ENCODE measurements at regions not wholly inside any gene's neighbourhood (a gene's known extent, or its start where the extent isn't known, plus 50 kb on each side); places are given as distances from the start of the nearest gene placed in this dataset.

- peak; percentile 18 to 51 (median 42) for DNase-seq
- no peaks in the 10 kb centered on the region for H3K36me3 ChIP-seq (ENCODE audit: control insufficient read depth in 4 of 4, insufficient read depth in 4 of 4, low read length in 3 of 4)
- peaks cover 0 to 3% (median 0%) of the 10 kb centered on the region in 4 experiments for H3K4me1 ChIP-seq (ENCODE audit: control extremely low read depth in 1 of 4, control insufficient read depth in 4 of 4, insufficient read depth in 4 of 4, low read length in 3 of 4)
- WGBS (ENCODE audit: insufficient coverage), result 50% methylated on average over 3 of the region's 3 CpGs
- H3K27me3 ChIP-seq (replicated peaks in 2 of 5; ENCODE audit: control insufficient read depth in 4 of 5, insufficient read depth in 5 of 5, low read length in 4 of 5), result peaks cover 0 to 49% (median 28%) of the 10 kb centered on the region in 5 experiments
- CTCF ChIA-PET, result interaction anchor here (0.9 to 3.8 kb wide), 18 partner anchors 11 to 329 kb away, joined by 3 to 26 read pairs (median 6); no protein-coding TSS in a partner anchor
- H3K4me3 ChIP-seq (ENCODE audit: control insufficient read depth in 1 of 7, extremely low read depth in 1 of 7, insufficient read depth in 4 of 7, low read depth in 2 of 7, low read length in 6 of 7), result no peak overlapping the region
- POLR2A ChIA-PET, result no interaction called here
- H3K9me3 ChIP-seq (ENCODE audit: control extremely low read depth in 1 of 5, control insufficient read depth in 4 of 5, insufficient read depth in 2 of 5, low read depth in 1 of 5, low read length in 4 of 5), result no peaks in the 10 kb centered on the region
- H3K27ac ChIP-seq (ENCODE audit: insufficient read depth in 1 of 2, low read depth in 1 of 2, low read length in 2 of 2, poor library complexity in 1 of 2, severe bottlenecking in 2 of 2), result no peak overlapping the region
Measured at GRCh38 chr2:176455816-176456291, 186.6 kb downstream of the MTX2 start.

- Histone ChIP-seq H3K4me1 (ENCODE audit: control extremely low read depth in 1 of 4, control insufficient read depth in 4 of 4, insufficient read depth in 4 of 4, low read length in 3 of 4) (peaks cover 0 to 3% (median 0%) of the 10 kb centered on the region in 4 experiments), H3K27me3 (replicated peaks in 2 of 5; ENCODE audit: control insufficient read depth in 4 of 5, insufficient read depth in 5 of 5, low read length in 4 of 5) (peaks cover 0 to 56% (median 36%) of the 10 kb centered on the region in 5 experiments), H3K36me3 (ENCODE audit: control insufficient read depth in 4 of 4, insufficient read depth in 4 of 4, low read length in 3 of 4) (no peaks in the 10 kb centered on the region), H3K4me3 (ENCODE audit: control insufficient read depth in 1 of 7, extremely low read depth in 1 of 7, insufficient read depth in 4 of 7, low read depth in 2 of 7, low read length in 6 of 7) (no peak overlapping the region), H3K9me3 (ENCODE audit: control extremely low read depth in 1 of 5, control insufficient read depth in 4 of 5, insufficient read depth in 2 of 5, low read depth in 1 of 5, low read length in 4 of 5) (no peaks in the 10 kb centered on the region), H3K27ac (ENCODE audit: insufficient read depth in 1 of 2, low read depth in 1 of 2, low read length in 2 of 2, poor library complexity in 1 of 2, severe bottlenecking in 2 of 2) (no peak overlapping the region)
- WGBS (ENCODE audit: insufficient coverage), result no CpG with 5 or more reads among the region's 1 CpG
- no peak for DNase-seq
- ChIA-PET CTCF (interaction anchor here (0.5 to 1.1 kb wide), 3 partner anchors 19 to 326 kb away, joined by 3 to 5 read pairs (median 4); no protein-coding TSS in a partner anchor), POLR2A (no interaction called here)
Measured at GRCh38 chr2:176457481-176457880, 188.2 kb downstream of the MTX2 start.

DNA sequence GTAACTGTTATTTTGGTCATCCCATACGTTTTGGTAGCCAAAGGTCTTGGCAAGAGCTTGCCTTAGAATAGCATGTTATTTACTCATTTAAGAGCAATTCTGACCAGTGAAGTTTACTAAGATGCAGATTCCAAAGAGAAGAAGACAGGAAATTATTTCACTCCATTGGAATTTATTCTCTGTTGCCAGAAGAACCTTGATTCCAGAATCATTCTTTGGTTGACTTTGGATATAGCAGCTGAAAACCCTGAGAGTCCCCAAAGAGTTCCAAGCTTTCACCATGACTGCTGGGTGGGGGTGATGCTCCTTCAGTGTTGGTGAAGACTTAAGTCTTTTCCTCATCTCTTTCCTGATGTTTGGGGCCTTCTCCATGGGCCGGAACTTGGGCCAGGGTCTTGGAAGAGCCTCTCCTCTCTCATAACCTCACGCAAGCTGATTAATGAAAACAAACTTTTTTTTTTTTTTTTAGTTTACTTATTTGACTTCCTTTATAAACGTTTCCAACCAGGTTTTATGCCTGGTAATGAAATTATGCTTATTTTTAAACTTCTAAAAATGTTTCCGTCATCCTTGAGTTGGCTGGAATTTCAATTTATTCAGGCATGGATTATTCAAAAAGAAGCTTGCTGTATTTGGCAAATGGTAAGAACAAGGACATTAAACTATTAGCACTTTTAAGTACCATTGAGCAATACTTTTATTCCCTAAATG is 192.0 kb downstream of the MTX2 start:
- ChIA-PET POLR2A (no interaction called here), CTCF (interaction anchor here (1.0 to 2.1 kb wide), 3 partner anchors 12 to 320 kb away, joined by 3 to 4 read pairs (median 4); no protein-coding TSS in a partner anchor)
- DNase-seq, result no peak
- no peak overlapping the region for H3K4me3 ChIP-seq (ENCODE audit: control insufficient read depth in 1 of 7, extremely low read depth in 1 of 7, insufficient read depth in 4 of 7, low read depth in 2 of 7, low read length in 6 of 7)
- no peaks in the 10 kb centered on the region for H3K9me3 ChIP-seq (ENCODE audit: control extremely low read depth in 1 of 5, control insufficient read depth in 4 of 5, insufficient read depth in 2 of 5, low read depth in 1 of 5, low read length in 4 of 5)
- H3K4me1 ChIP-seq (ENCODE audit: control extremely low read depth in 1 of 4, control insufficient read depth in 4 of 4, insufficient read depth in 4 of 4, low read length in 3 of 4), result no peaks in the 10 kb centered on the region
- no peak overlapping the region for H3K27ac ChIP-seq (ENCODE audit: insufficient read depth in 1 of 2, low read depth in 1 of 2, low read length in 2 of 2, poor library complexity in 1 of 2, severe bottlenecking in 2 of 2)
- peaks cover 0 to 66% (median 36%) of the 10 kb centered on the region in 5 experiments for H3K27me3 ChIP-seq (replicated peaks in 2 of 5; ENCODE audit: control insufficient read depth in 4 of 5, insufficient read depth in 5 of 5, low read length in 4 of 5)
- no peaks in the 10 kb centered on the region for H3K36me3 ChIP-seq (ENCODE audit: control insufficient read depth in 4 of 4, insufficient read depth in 4 of 4, low read length in 3 of 4)
- 100% methylated on average over 1 of the region's 5 CpGs for WGBS (ENCODE audit: insufficient coverage)

DNA sequence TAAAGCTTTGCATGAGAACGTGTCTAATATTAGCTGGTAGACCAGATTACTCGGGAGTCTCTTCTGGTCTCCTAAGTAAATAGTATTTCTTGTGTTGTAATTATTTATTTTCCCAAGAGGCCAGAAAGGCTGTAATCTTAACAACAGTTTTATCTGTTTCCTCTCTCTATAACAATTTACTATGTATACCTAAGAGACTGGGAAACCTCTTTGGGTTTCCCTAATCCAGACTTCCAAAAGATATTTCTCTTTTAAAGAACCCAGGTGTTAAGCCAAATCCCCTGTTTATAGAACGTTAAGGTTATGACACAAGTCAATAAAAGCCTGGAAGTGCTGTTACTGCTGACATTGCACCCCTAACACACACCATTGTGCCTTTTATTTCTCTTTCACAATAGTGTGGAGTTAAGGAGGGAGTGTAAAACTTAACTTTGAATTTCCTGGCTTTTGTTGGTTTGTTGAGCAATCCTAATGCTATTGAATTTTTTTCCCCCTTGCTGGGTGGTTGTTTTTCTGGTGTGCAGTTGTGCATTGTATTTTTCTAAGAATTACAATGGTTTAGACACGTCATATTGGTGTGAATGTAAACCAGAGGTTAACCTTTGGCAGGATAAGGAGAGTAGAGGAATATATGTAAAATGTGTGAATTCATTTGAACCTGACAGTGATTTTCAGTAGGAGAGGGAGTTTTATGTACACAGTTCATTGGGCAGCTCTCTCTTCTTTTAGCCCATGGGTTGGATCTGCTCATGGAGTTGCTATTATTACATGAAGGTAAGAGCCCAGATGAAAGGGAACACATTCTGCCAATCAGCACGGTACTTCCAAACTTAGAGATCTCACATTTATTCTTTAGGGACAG is 192.8 kb downstream of the MTX2 start:
- H3K4me1 ChIP-seq (ENCODE audit: control extremely low read depth in 1 of 4, control insufficient read depth in 4 of 4, insufficient read depth in 4 of 4, low read length in 3 of 4), result no peaks in the 10 kb centered on the region
- H3K9me3 ChIP-seq (ENCODE audit: control extremely low read depth in 1 of 5, control insufficient read depth in 4 of 5, insufficient read depth in 2 of 5, low read depth in 1 of 5, low read length in 4 of 5), result no peaks in the 10 kb centered on the region
- WGBS (ENCODE audit: insufficient coverage), result 100% methylated on average over 2 of the region's 5 CpGs
- POLR2A ChIA-PET, result no interaction called here
- H3K27ac ChIP-seq (ENCODE audit: insufficient read depth in 1 of 2, low read depth in 1 of 2, low read length in 2 of 2, poor library complexity in 1 of 2, severe bottlenecking in 2 of 2), result no peak overlapping the region
- DNase-seq, result no peak
- H3K36me3 ChIP-seq (ENCODE audit: control insufficient read depth in 4 of 4, insufficient read depth in 4 of 4, low read length in 3 of 4), result no peaks in the 10 kb centered on the region
- peaks cover 0 to 68% (median 38%) of the 10 kb centered on the region in 5 experiments for H3K27me3 ChIP-seq (replicated peaks in 2 of 5; ENCODE audit: control insufficient read depth in 4 of 5, insufficient read depth in 5 of 5, low read length in 4 of 5)
- no peak overlapping the region for H3K4me3 ChIP-seq (ENCODE audit: control insufficient read depth in 1 of 7, extremely low read depth in 1 of 7, insufficient read depth in 4 of 7, low read depth in 2 of 7, low read length in 6 of 7)
- CTCF ChIA-PET, result interaction anchor here (1.0 to 2.1 kb wide), 3 partner anchors 11 to 321 kb away, joined by 3 to 4 read pairs (median 4); no protein-coding TSS in a partner anchor

GRCh38 chr2:176463546-176463945 is 194.3 kb downstream of the MTX2 start:
- no peak overlapping the region for H3K4me3 ChIP-seq (ENCODE audit: control insufficient read depth in 1 of 7, extremely low read depth in 1 of 7, insufficient read depth in 4 of 7, low read depth in 2 of 7, low read length in 6 of 7)
- H3K4me1 ChIP-seq (ENCODE audit: control extremely low read depth in 1 of 4, control insufficient read depth in 4 of 4, insufficient read depth in 4 of 4, low read length in 3 of 4), result no peaks in the 10 kb centered on the region
- ChIA-PET POLR2A (no interaction called here), CTCF (interaction anchor here (0.7 to 0.9 kb wide), 2 partner anchors 9 to 10 kb away, joined by 3 read pairs; no protein-coding TSS in a partner anchor)
- no peak for DNase-seq
- H3K9me3 ChIP-seq (ENCODE audit: control extremely low read depth in 1 of 5, control insufficient read depth in 4 of 5, insufficient read depth in 2 of 5, low read depth in 1 of 5, low read length in 4 of 5), result no peaks in the 10 kb centered on the region
- H3K36me3 ChIP-seq (ENCODE audit: control insufficient read depth in 4 of 4, insufficient read depth in 4 of 4, low read length in 3 of 4), result no peaks in the 10 kb centered on the region
- peaks cover 0 to 60% (median 33%) of the 10 kb centered on the region in 5 experiments for H3K27me3 ChIP-seq (replicated peaks in 2 of 5; ENCODE audit: control insufficient read depth in 4 of 5, insufficient read depth in 5 of 5, low read length in 4 of 5)
- no peak overlapping the region for H3K27ac ChIP-seq (ENCODE audit: insufficient read depth in 1 of 2, low read depth in 1 of 2, low read length in 2 of 2, poor library complexity in 1 of 2, severe bottlenecking in 2 of 2)
- WGBS (ENCODE audit: insufficient coverage), result 100% methylated on average over 1 of the region's 3 CpGs

- no peaks in the 10 kb centered on the region for H3K4me1 ChIP-seq (ENCODE audit: control extremely low read depth in 1 of 4, control insufficient read depth in 4 of 4, insufficient read depth in 4 of 4, low read length in 3 of 4)
- CTCF ChIA-PET, result interaction anchor here (0.5 kb wide), 1 partner anchor 384 kb away, joined by 3 read pairs; no protein-coding TSS in a partner anchor
- H3K36me3 ChIP-seq (ENCODE audit: control insufficient read depth in 4 of 4, insufficient read depth in 4 of 4, low read length in 3 of 4), result no peaks in the 10 kb centered on the region
- H3K9me3 ChIP-seq (ENCODE audit: control extremely low read depth in 1 of 5, control insufficient read depth in 4 of 5, insufficient read depth in 2 of 5, low read depth in 1 of 5, low read length in 4 of 5), result no peaks in the 10 kb centered on the region
- no peak overlapping the region for H3K27ac ChIP-seq (ENCODE audit: insufficient read depth in 1 of 2, low read depth in 1 of 2, low read length in 2 of 2, poor library complexity in 1 of 2, severe bottlenecking in 2 of 2)
- WGBS (ENCODE audit: insufficient coverage), result 86% methylated on average over 9 of the region's 10 CpGs
- no peak for DNase-seq
- H3K27me3 ChIP-seq (replicated peaks in 2 of 5; ENCODE audit: control insufficient read depth in 4 of 5, insufficient read depth in 5 of 5, low read length in 4 of 5), result peaks cover 0 to 50% (median 26%) of the 10 kb centered on the region in 5 experiments
- POLR2A ChIA-PET, result no interaction called here
- H3K4me3 ChIP-seq (ENCODE audit: control insufficient read depth in 1 of 7, extremely low read depth in 1 of 7, insufficient read depth in 4 of 7, low read depth in 2 of 7, low read length in 6 of 7), result no peak overlapping the region
Measured at GRCh38 chr2:176464886-176465564, 195.8 kb downstream of the MTX2 start.
